GM19397 (cell line): ENCODE measurements at regions not wholly inside any gene's neighbourhood (a gene's known extent, or its start where the extent isn't known, plus 50 kb on each side); places are given as distances from the start of the nearest gene placed in this dataset.

Experiments used
- ATAC-seq: cut with Tn5 transposase; IDR thresholded peaks from one replicate; pipeline ENCODE4 v1.9.1; 2021; ENCODE audit warnings: mild to moderate bottlenecking, moderate library complexity; ENCODE audit not compliant: unreplicated experiment

GRCh38 chr7:130909881-130910672 is 176.1 kb upstream of the KLF14 start:
- ATAC-seq = no peak

DNA sequence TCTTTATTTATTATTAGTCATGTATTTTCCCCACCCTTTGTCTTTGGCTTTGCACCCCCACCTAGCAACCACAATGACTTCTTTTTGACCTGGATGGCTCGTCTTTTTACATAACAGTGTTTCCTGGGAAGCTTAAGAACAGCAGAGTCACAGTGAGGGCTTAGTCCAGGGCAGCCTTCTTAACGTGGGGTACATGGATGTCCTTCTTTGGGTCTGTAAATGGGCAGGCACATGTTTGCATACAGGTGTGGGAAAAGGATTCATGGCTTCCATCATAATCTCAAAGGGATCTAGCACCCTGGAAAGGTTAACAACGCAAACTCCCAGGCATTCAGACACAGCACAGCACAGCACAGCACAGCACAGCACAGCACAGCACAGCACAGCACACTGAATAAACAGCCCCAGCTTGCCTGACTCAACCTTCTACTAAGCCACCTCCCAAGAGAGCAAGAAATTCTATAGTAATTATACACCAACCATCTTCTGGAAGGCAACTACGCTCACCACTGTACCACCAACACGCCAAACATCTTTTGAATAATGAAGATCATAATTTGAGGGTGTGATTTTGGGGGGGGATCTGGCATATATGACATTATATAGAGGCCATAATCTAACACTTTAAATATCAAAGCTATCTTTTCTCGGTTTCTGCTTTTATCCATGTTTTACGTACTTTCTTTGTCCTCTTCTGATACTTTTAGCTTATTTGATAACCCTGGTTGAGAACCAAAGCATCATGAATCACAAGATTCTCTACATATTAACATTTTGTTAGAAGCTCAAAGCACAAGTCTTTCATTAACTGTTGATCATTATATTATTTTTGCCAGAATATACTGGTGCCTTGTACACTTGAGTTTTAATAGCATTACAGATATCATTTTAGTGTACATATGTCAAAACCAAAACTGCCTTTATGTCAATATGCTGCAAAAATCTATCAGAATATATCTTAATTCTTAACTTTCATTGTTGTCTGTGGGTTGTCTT is 177.2 kb upstream of the KLF14 start:
- ATAC-seq = no peak

GRCh38 chr7:130912082-130912861 is 178.3 kb upstream of the KLF14 start:
- ATAC-seq = no peak

DNA sequence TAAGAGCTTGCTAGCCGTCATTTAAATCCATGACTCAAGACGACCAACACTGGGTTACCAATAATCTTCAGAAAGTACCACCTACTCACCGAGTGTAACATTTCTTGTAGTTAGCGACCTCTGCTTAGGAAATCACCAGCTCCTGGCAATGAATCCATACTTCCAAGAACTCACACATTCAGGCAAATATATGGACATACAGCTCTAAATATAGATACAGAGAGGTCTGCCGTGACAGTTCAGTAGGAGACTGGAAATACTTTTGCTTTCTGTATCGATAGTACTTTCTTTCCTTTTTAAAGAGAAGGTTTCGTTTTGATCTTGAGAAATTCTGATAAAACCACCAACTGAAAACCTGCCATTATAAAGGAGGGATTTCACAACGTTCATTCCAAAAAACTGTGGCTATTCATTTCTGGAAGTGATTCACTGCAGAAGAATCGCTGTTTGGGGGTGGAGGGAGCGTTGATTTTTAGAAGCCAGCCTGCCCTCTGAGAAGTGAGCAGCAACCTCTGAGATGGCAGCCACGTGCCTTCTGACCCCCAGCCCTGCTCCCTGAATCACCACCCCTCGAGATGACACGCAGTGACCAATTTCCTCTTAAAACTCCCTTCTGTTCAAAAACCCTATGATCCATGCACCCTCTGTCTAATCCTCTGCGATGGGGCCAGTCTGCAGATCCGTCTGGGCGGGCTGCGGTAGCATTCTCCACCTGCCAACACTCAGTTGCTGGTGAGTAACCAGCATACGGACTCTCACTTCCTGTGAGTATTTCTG is 179.0 kb upstream of the KLF14 start:
- ATAC-seq = peak; percentile 87

GRCh38 chr7:130913639-130914553 is 179.9 kb upstream of the KLF14 start:
- ATAC-seq = no peak

DNA sequence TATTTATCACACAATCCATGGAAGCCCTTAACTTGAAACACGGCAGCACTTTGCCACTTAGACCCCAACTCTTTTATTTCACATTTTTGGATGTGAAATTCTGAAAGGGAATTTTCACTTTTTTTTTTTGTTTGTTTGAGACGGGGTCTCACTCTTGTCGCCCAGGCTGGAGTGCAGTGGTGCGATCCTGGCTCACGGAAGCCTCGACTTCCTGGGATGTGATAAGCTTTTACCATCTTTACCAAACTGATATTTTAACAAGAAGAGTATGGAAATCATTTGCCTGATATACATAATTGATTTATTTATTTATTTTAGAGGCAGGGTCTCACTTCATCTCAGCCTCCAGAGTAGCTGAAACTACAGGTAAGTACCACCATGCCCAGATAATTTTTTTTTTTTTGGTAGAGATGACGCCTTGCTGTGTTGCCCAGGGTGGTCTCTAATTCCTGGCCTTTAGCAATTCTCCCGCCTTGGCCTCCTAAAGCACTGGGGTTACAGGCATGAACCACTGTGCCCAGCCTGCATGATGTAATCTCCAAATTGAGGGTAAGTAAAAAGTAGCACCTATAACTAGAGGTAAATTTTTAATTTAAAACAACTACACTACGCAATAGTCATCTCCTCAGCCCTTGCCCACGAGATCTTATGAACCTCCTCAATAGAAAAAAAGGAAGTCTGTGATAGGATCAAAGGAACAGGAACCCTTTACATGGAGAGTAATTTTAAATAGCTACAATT is 180.7 kb upstream of the KLF14 start:
- no peak for ATAC-seq

DNA sequence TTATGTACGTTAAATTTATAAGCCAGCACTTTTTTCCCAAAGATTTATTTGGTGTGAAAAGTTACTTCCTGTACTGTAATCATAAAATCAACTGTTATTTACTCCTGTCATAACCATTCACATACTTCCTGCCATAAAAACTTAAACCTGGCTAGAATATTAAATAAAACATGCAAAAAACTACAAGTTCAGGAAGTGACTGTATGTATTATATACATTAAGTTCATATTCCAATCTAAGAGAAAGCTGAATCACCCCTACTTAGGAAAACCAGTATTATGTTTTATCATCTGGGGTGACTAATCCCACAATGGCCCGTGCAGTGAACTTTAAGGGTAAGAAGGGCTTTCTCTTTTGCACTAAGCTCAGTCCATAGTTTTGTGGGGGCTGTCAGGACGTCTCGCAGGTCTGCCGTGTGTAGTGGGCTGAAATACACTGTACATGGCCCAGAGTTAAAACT is 183.7 kb upstream of the KLF14 start:
- no peak for ATAC-seq

DNA sequence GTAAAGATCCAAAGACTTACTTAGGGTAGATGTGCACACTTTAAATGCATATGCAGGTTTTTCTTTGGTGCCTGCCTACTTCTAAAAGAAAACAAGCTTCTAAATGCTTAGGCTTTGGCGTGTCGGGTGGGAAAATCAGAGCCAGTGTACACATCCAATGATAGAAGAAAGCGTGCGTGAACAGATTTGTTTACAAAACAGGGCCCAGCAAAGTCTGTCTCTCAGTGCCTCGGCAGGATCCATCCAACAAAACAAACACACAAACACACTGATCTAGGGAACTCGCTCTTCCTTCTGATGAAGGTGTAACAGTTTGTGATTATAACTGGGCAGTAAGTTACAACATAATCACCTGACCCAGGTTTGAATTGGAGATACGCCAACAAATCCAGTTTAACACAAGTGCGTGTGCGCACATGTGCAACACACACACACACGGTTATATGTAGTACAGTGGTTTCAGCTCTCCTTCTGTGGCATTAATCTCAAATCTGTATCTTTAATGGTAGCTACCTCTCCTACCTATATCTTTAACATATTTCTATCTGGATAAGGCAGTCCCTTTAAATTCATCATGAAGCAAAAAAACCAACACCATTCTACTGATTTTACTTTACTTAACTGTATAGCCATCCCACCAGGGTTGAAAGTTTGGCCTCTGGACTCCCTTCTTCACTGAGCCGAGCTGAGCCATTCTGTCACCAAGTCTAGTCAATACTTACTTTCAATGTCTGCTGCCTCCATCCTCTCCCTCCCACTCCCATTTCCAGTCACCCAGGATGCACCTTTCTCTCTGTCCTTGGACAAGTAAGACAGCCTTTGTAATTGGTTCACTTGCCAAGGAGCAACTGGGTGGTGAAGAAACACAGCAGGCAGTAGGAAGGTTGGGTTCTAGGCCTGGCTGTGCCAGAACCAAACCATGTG is 184.4 kb upstream of the KLF14 start:
- no peak for ATAC-seq

DNA sequence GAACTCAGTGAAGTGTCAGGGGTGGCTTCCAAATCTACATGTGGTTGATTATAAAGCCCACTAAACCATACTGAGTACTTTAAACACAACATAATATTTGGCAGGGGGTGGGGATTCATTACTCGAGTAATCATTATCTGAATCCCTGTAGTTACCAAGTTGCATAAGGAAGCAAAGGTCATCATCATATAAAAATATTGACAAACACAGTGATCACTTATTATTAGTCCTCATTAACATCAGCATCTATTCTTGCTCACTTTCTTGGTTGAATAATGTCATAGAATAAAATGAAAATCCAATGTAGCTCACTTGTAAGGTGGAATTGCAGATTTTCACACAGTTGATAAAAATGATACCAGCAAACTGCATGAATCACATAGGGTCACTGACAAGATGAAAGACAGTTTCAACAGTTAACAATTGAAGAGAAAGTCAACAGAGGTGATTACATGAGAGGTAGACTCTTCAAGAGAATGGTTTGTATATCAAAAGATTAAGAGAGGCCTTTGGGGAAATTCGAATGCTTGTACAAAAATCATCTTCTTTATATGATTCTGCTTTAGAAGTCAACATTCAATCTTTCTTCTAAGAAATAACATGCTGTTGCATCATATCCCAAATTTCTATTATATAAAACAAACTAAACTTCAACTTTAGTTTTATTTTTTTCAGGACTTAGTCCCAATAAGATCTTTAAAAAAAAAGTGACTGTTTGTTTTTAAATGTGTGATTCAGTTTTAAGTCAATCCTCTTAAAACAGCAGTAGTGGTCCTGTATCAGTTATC is 185.5 kb upstream of the KLF14 start:
- ATAC-seq = no peak

DNA sequence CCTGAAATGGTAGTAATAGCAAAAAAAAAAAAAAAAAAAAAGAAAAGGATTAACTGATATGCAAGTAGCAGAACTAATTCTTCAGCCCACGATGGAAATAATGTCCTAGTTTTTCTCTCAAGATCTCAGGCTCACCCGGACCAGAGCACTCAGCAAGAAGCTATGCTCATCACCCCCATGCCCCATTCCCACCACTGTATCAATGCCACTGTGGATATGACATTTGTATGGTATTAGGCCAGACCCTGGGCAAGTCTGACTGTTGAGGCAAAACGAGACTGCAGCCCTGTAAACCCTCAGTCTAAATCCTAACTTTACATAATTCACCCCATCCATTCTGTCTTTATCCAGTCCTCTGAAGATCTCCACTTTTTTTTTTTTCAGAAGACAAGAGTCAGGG is 186.1 kb upstream of the KLF14 start:
- ATAC-seq = no peak

GRCh38 chr7:130921391-130922180 is 187.6 kb upstream of the KLF14 start:
- ATAC-seq = no peak

DNA sequence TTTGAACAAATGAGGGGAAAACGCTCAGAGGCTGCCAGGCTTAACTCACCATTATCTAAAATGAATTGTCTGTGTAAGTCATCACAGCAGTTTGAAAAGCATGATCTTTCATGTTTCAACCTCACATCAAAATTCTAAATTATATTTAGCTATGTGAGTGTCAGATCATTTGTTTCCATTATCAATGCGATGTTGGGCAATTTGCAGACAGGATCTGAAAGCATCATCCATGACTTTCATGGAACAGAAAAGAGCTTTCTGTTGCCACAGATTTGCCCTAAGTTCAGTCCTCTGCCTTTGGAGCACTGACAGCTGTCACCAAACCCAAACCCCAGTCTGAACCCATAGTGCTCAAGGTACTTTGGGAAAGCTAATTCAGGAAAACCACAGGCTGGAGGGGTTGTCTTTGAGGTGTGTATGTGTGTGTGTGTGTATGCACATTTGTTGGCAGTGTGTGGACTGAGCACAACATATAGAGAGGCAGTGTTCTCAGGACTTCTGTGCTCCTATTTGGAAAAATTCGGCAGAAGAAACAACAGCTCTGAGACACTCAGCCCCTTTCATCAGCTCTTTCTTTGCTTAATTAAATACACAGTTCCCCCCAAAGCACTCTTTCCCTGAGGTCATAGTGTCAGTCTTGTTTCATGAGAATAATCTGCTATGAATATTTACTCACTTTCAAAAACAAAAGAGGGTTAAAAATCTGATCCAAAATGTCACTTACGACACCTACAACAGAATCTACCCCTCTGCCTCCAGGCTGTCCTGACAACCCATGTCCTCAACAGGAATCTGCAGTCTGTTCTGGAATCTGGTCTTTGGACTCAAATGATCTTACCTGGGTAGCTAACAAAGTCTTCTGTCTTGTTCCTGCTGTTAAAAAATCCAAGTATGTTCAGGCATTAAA is 188.5 kb upstream of the KLF14 start:
- no peak for ATAC-seq

GRCh38 chr7:130923365-130923764 is 189.4 kb upstream of the KLF14 start:
- ATAC-seq = no peak

- ATAC-seq = no peak
Measured at GRCh38 chr7:130923930-130924329, 189.9 kb upstream of the KLF14 start.
